ENCODE measurements at regions not wholly inside any gene's neighbourhood (a gene's known extent, or its start where the extent isn't known, plus 50 kb on each side); places are given as distances from the start of the nearest gene placed in this dataset.

DNA sequence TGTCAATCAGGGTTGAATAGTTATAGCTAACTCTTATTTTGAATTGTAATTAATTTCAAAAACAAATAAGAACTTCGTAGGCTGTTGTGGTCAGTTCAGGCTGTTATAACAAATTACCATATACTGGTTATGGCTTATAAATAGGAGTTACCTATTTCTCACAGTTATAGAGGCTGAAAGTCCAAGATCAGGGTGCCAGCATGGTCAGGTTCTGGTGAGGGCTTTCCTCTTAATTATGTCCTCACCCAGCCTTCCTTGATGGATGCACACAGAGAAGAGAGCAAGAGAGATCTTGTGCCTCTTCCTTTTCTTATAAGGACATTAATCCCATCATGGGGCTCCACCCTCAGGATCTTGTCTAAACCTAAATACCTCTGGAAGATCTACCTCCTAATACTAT lies 265.9 kb upstream of the SUCLG2 start:
- Histone ChIP-seq H3K27me3 (no peaks in the 10 kb centered on the region), H3K9me3 (no peaks in the 10 kb centered on the region), H3K4me3 (no peak overlapping the region), H3K4me1 (ENCODE audit: insufficient read depth) (no peaks in the 10 kb centered on the region), H3K27ac (no peak overlapping the region), H3K36me3 (no peaks in the 10 kb centered on the region)
- TF ChIP-seq POLR2A (IDR thresholded peaks at IDR 0.05) (no peak), EP300 (IDR thresholded peaks at IDR 0.05) (no peak)
- TF ChIP-seq, protein P1, sequence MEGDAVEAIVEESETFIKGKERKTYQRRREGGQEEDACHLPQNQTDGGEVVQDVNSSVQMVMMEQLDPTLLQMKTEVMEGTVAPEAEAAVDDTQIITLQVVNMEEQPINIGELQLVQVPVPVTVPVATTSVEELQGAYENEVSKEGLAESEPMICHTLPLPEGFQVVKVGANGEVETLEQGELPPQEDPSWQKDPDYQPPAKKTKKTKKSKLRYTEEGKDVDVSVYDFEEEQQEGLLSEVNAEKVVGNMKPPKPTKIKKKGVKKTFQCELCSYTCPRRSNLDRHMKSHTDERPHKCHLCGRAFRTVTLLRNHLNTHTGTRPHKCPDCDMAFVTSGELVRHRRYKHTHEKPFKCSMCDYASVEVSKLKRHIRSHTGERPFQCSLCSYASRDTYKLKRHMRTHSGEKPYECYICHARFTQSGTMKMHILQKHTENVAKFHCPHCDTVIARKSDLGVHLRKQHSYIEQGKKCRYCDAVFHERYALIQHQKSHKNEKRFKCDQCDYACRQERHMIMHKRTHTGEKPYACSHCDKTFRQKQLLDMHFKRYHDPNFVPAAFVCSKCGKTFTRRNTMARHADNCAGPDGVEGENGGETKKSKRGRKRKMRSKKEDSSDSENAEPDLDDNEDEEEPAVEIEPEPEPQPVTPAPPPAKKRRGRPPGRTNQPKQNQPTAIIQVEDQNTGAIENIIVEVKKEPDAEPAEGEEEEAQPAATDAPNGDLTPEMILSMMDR (IDR thresholded peaks at IDR 0.05): no peak
- no peak for DNase-seq
- intact Hi-C loops (cut with DNase I): no loop called here
- 70 to 75% (median 71%) methylated on average over 1 of the region's 1 CpG for WGBS, 3 donors

DNA sequence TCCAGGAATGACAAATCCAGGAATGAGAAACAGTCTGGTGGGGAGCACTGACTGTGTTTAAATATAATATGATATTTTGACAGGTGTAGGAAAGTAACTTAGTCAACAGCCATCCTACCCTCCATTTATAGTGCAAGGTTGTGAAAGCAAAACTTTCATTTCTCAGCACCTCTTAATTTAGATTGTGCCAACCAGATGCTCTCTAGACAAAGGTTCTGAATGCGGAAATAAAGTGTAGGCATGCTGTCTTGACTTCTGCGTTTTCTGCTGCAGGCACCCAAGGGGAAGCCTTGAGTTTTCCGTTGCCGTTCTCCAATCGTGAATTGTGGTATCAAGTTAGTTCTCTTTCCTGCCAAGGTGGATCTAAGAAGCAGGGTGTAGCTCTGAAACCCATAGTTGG lies 261.9 kb upstream of the SUCLG2 start:
- no peak for TF ChIP-seq POLR2A (IDR thresholded peaks at IDR 0.05)
- TF ChIP-seq, protein P1 (IDR thresholded peaks at IDR 0.05): no peak
- TF ChIP-seq EP300 (IDR thresholded peaks at IDR 0.05): no peak
- no peak for DNase-seq
- no peaks in the 10 kb centered on the region for H3K9me3 ChIP-seq
- H3K27ac ChIP-seq: no peak overlapping the region
- H3K4me3 ChIP-seq: no peak overlapping the region
- H3K36me3 ChIP-seq: no peaks in the 10 kb centered on the region
- intact Hi-C loops (cut with DNase I): no loop called here
- WGBS, 3 donors: 91 to 94% (median 92%) methylated on average over 5 of the region's 5 CpGs
- H3K27me3 ChIP-seq: no peaks in the 10 kb centered on the region
- no peaks in the 10 kb centered on the region for H3K4me1 ChIP-seq (ENCODE audit: insufficient read depth)

DNA sequence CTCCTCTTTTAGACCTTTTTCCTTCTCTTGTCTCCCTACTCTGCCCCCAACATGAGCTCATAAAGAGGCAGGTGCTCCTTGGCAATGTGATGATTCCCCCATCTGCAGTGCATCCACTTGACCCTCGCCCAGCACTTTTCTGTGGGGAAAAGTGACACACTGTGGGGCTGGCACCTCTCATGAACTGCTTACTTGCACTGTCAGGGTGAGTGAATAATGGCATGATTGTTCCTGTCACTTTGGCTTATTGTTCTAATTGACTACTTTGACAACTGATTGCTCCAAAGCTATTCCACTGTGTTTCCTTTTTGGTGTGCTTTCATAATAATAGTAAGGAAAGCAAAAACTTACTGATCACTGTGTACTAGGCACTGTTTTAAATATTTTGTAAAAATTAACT lies 253.3 kb upstream of the SUCLG2 start:
- TF ChIP-seq, protein P1 (IDR thresholded peaks at IDR 0.05): no peak
- TF ChIP-seq EP300 (IDR thresholded peaks at IDR 0.05) (no peak), POLR2A (IDR thresholded peaks at IDR 0.05) (no peak)
- no peak overlapping the region for H3K4me3 ChIP-seq
- intact Hi-C loops (cut with DNase I): no loop called here
- no peaks in the 10 kb centered on the region for H3K27me3 ChIP-seq
- WGBS, 3 donors: 66 to 81% (median 80%) methylated on average over 1 of the region's 1 CpG
- DNase-seq: no peak
- no peaks in the 10 kb centered on the region for H3K36me3 ChIP-seq
- H3K9me3 ChIP-seq: no peaks in the 10 kb centered on the region
- no peaks in the 10 kb centered on the region for H3K4me1 ChIP-seq (ENCODE audit: insufficient read depth)
- no peak overlapping the region for H3K27ac ChIP-seq

DNA sequence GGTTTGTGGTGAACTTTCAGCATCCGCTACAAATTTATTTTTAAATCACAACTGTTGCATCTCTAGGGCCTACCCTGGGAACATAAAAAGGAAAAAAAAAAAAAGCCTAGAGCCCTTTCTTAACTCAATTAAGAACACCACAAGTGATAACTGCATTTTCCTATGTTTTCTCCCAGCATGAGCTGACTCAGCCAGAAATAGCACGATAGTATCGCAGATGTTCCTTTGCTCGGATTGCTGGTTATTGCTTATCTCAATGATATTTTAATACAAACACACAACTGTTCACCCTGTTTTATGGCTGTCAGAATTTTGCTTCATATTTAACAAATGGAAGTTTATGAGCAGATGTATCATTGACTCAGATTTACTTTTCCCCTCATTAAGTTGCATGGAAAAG lies 251.8 kb upstream of the SUCLG2 start:
- TF ChIP-seq POLR2A (IDR thresholded peaks at IDR 0.05): no peak
- TF ChIP-seq EP300 (IDR thresholded peaks at IDR 0.05): no peak
- TF ChIP-seq, protein P1 (IDR thresholded peaks at IDR 0.05): no peak
- intact Hi-C loops (cut with DNase I): no loop called here

DNA sequence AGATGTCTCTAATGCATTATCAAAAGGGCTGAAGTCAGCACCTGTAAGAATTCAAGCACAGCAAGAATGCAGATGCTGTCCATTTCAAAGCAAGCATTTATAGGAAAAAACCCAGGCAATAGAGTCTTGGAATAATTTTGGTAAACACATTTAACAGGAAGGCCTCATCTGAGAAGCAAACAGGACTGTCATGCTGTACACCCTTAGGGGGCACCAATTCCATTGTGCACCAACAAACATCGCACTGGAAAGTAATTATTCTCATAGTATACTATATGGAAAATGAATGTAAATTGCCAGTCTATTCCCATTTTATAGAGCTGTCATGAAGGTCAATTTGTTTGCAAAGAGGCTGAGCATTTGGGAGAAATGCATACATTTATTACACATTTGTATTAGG lies 247.3 kb upstream of the SUCLG2 start:
- H3K4me1 ChIP-seq (ENCODE audit: insufficient read depth): no peaks in the 10 kb centered on the region
- 81 to 87% (median 86%) methylated on average over 1 of the region's 1 CpG for WGBS, 3 donors
- no peaks in the 10 kb centered on the region for H3K9me3 ChIP-seq
- intact Hi-C loops (cut with DNase I): no loop called here
- no peak for TF ChIP-seq EP300 (IDR thresholded peaks at IDR 0.05)
- TF ChIP-seq, protein P1 (IDR thresholded peaks at IDR 0.05): no peak
- no peak for TF ChIP-seq POLR2A (IDR thresholded peaks at IDR 0.05)
- no peak for DNase-seq
- H3K36me3 ChIP-seq: no peaks in the 10 kb centered on the region
- no peaks in the 10 kb centered on the region for H3K27me3 ChIP-seq
- no peak overlapping the region for H3K27ac ChIP-seq
- no peak overlapping the region for H3K4me3 ChIP-seq

More for the DNA sequence above, 251.8 kb upstream of the SUCLG2 start:
- H3K4me1 ChIP-seq (ENCODE audit: insufficient read depth): no peaks in the 10 kb centered on the region
- H3K36me3 ChIP-seq: no peaks in the 10 kb centered on the region
- WGBS, 3 donors: 22 to 46% (median 33%) methylated on average over 4 of the region's 4 CpGs
- no peak overlapping the region for H3K27ac ChIP-seq
- no peak overlapping the region for H3K4me3 ChIP-seq
- no peak for DNase-seq
- H3K27me3 ChIP-seq: no peaks in the 10 kb centered on the region
- H3K9me3 ChIP-seq: no peaks in the 10 kb centered on the region

Measured in ovary (tissue), 7 donors.